ENCODE measurements at regions not wholly inside any gene's neighbourhood (a gene's known extent, or its start where the extent isn't known, plus 50 kb on each side); places are given as distances from the start of the nearest gene placed in this dataset.

- Histone ChIP-seq H3K27ac (no peak overlapping the region), H3K9me3 (no peaks in the 10 kb centered on the region), H3K36me3 (no peaks in the 10 kb centered on the region), H3K27me3 (replicated peaks; ENCODE audit: insufficient read depth) (no peaks in the 10 kb centered on the region), H3K4me3 (no peak overlapping the region), H3K4me1 (ENCODE audit: control insufficient read depth in 1 of 2, low read depth in 2 of 2) (no peaks in the 10 kb centered on the region)
- ATAC-seq (ENCODE audit: insufficient number of reproducible peaks, low FRiP score, low read depth), result no peak
- TF ChIP-seq CTCF (IDR thresholded peaks at IDR 0.05), result no peak
- no peak for DNase-seq (ENCODE audit: low spot score)
These were observed 819.3 kb downstream of the FRK start for GRCh38 chr6:115241373-115241772.

- no peak overlapping the region for H3K27ac ChIP-seq
- no peak for ATAC-seq (ENCODE audit: insufficient number of reproducible peaks, low FRiP score, low read depth)
- no peaks in the 10 kb centered on the region for H3K27me3 ChIP-seq (replicated peaks; ENCODE audit: insufficient read depth)
These were observed 839.5 kb downstream of the FRK start for GRCh38 chr6:115221198-115221597.

GRCh38 chr6:115220551-115221159 is 840.0 kb downstream of the FRK start:
- no peak overlapping the region for H3K4me3 ChIP-seq
- H3K27ac ChIP-seq, result no peak overlapping the region
- DNase-seq (ENCODE audit: low spot score), result no peak
- no peak for TF ChIP-seq CTCF (IDR thresholded peaks at IDR 0.05)
- no peaks in the 10 kb centered on the region for H3K27me3 ChIP-seq (replicated peaks; ENCODE audit: insufficient read depth)
- no peaks in the 10 kb centered on the region for H3K4me1 ChIP-seq (ENCODE audit: control insufficient read depth in 1 of 2, low read depth in 2 of 2)
- H3K36me3 ChIP-seq, result no peaks in the 10 kb centered on the region
- no peaks in the 10 kb centered on the region for H3K9me3 ChIP-seq
- no peak for ATAC-seq (ENCODE audit: insufficient number of reproducible peaks, low FRiP score, low read depth)

More at GRCh38 chr6:115221198-115221597, 839.5 kb downstream of the FRK start:
- Histone ChIP-seq H3K4me3 (no peak overlapping the region), H3K9me3 (no peaks in the 10 kb centered on the region), H3K36me3 (no peaks in the 10 kb centered on the region), H3K4me1 (ENCODE audit: control insufficient read depth in 1 of 2, low read depth in 2 of 2) (no peaks in the 10 kb centered on the region)
- no peak for DNase-seq (ENCODE audit: low spot score)
- TF ChIP-seq CTCF (IDR thresholded peaks at IDR 0.05), result no peak

- Histone ChIP-seq H3K27me3 (replicated peaks; ENCODE audit: insufficient read depth) (no peaks in the 10 kb centered on the region), H3K27ac (no peak overlapping the region), H3K36me3 (no peaks in the 10 kb centered on the region), H3K4me1 (ENCODE audit: control insufficient read depth in 1 of 2, low read depth in 2 of 2) (no peaks in the 10 kb centered on the region), H3K4me3 (no peak overlapping the region), H3K9me3 (no peaks in the 10 kb centered on the region)
- TF ChIP-seq CTCF (IDR thresholded peaks at IDR 0.05), result no peak
- DNase-seq (ENCODE audit: low spot score) (no peak), ATAC-seq (ENCODE audit: insufficient number of reproducible peaks, low FRiP score, low read depth) (no peak)
These were observed 841.0 kb downstream of the FRK start for GRCh38 chr6:115219645-115220044.

GRCh38 chr6:115216835-115217234 is 843.9 kb downstream of the FRK start:
- no peak for ATAC-seq (ENCODE audit: insufficient number of reproducible peaks, low FRiP score, low read depth)
- no peaks in the 10 kb centered on the region for H3K36me3 ChIP-seq

More at GRCh38 chr6:115216835-115217234, 843.9 kb downstream of the FRK start:
- Histone ChIP-seq H3K4me3 (no peak overlapping the region), H3K27ac (no peak overlapping the region), H3K27me3 (replicated peaks; ENCODE audit: insufficient read depth) (no peaks in the 10 kb centered on the region), H3K4me1 (ENCODE audit: control insufficient read depth in 1 of 2, low read depth in 2 of 2) (no peaks in the 10 kb centered on the region), H3K9me3 (no peaks in the 10 kb centered on the region)
- TF ChIP-seq CTCF (IDR thresholded peaks at IDR 0.05), result no peak
- DNase-seq (ENCODE audit: low spot score), result no peak

Measured in thoracic aorta (tissue), 2 donors.